Common myeloid progenitor, CD34-positive (primary cell): ENCODE measurements at regions not wholly inside any gene's neighbourhood (a gene's known extent, or its start where the extent isn't known, plus 50 kb on each side); places are given as distances from the start of the nearest gene placed in this dataset.

Experiments used
- CTCF ChIA-PET: fragments of 350-600 bp; sonication (Branson Sonifier 250); formaldehyde crosslinking; loops from one replicate; lab custom pipeline; 2021; ENCODE audit warnings: antibody characterized with exemption; lab: Charles Lee
- POLR2A ChIA-PET: fragments of 350-600 bp; sonication (Branson Sonifier 250); formaldehyde crosslinking; loops from one replicate; lab custom pipeline; 2021; ENCODE audit warnings: antibody characterized with exemption; lab: Charles Lee
- DNase-seq, 3 donors: peaks; one replicate each; pipeline versions ENCODE4 v3.0.0 to v3.0.0-alpha.2; 2013
- H3K27ac ChIP-seq, 2 experiments: 1 replicate in 1 of 2; 2 replicates in 1 of 2; pipeline ENCODE4 v1.7.0; 2013; ENCODE audit warnings: inconsistent platforms in 2 of 2, low read length in 2 of 2, mild to moderate bottlenecking in 2 of 2, low read depth in 1 of 2, moderate library complexity in 1 of 2; ENCODE audit not compliant: severe bottlenecking in 2 of 2, insufficient read depth in 1 of 2, poor library complexity in 1 of 2
- H3K27me3 ChIP-seq, 5 experiments: replicated peaks in 2 of 5; 1 replicate in 3 of 5; 2 replicates in 2 of 5; pipeline versions ENCODE4 v1.6.1 to v1.7.0; 2013; ENCODE audit warnings: low read length in 4 of 5, mild to moderate bottlenecking in 2 of 5, moderate library complexity in 2 of 5, inconsistent platforms in 1 of 5; ENCODE audit not compliant: insufficient read depth in 5 of 5, control insufficient read depth in 4 of 5
- H3K36me3 ChIP-seq, 4 experiments: 1 replicate in 2 of 4; 2 replicates in 2 of 4; pipeline versions ENCODE4 v1.6.1 to v1.7.0; 2013; ENCODE audit warnings: low read length in 3 of 4, control low read depth in 1 of 4, mild to moderate bottlenecking in 1 of 4; ENCODE audit not compliant: control insufficient read depth in 4 of 4, insufficient read depth in 4 of 4
- H3K4me1 ChIP-seq, 4 experiments: 1 replicate in 3 of 4; 2 replicates in 1 of 4; pipeline versions ENCODE4 v1.6.1 to v1.7.1; 2013; ENCODE audit warnings: low read length in 3 of 4, mild to moderate bottlenecking in 3 of 4, control low read depth in 1 of 4, inconsistent platforms in 1 of 4, moderate library complexity in 1 of 4; ENCODE audit not compliant: control insufficient read depth in 4 of 4, insufficient read depth in 4 of 4; ENCODE audit errors: control extremely low read depth in 1 of 4
- H3K4me3 ChIP-seq, 7 experiments: 1 replicate in 4 of 7; 2 replicates in 3 of 7; pipeline versions ENCODE4 v1.5.1 to v1.7.0; 2013; ENCODE audit warnings: mild to moderate bottlenecking in 7 of 7, low read length in 6 of 7, moderate library complexity in 6 of 7, inconsistent platforms in 2 of 7, low read depth in 2 of 7, control low read depth in 1 of 7; ENCODE audit not compliant: insufficient read depth in 4 of 7, control insufficient read depth in 1 of 7; ENCODE audit errors: extremely low read depth in 1 of 7
- H3K9me3 ChIP-seq, 5 experiments: 1 replicate in 4 of 5; 2 replicates in 1 of 5; pipeline versions ENCODE4 v1.6.1 to v1.7.1; 2013; ENCODE audit warnings: low read length in 4 of 5, mild to moderate bottlenecking in 2 of 5, inconsistent platforms in 1 of 5, low read depth in 1 of 5, moderate library complexity in 1 of 5; ENCODE audit not compliant: control insufficient read depth in 4 of 5, insufficient read depth in 2 of 5; ENCODE audit errors: control extremely low read depth in 1 of 5
- WGBS: methylation state at CpG from one replicate; pipeline ENCODE4 v1.1.5; 2013; ENCODE audit not compliant: insufficient coverage; 5-methylcytosine and 5-hydroxymethylcytosine counted together

DNA sequence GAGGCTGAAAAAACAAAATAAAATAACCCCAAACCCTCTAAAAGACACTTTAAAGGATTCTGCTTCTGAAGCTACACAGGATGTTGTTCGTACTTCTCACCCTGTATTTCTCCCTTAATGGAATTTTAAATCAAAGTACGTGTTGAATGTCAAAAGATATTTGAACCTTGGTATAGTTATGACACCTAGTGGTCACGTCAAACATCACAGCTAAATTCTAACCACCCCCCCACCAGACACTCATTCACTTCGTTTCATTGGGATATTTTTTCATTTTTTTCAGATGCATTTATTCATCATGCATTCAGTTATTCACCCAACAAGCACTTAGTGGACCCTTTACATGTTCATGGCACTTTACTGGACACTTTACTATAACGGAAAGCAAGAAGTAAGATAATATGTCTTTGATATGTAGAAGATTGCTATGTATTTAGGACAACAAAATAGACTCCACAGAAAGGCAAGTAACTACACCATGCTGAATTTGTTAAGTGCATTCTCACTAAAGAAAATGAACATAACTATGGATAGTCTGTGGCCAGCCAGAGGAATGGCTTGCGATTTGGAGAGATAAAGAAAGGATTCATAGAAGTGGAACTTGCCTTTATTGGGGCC, 62.5 kb upstream of the GPR174 start:
- no peak overlapping the region for H3K27ac ChIP-seq
- H3K36me3 ChIP-seq, result no peaks in the 10 kb centered on the region
- peaks cover 0 to 3% (median 0%) of the 10 kb centered on the region in 4 experiments for H3K4me1 ChIP-seq
- H3K4me3 ChIP-seq, result no peak overlapping the region
- DNase-seq, result peak; percentile 41 to 69 (median 56)
- no peaks in the 10 kb centered on the region for H3K27me3 ChIP-seq
- ChIA-PET POLR2A (no interaction called here), CTCF (interaction anchor here (0.7 to 3.4 kb wide), 8 partner anchors 10 to 528 kb away, joined by 3 to 9 read pairs (median 4); no protein-coding TSS in a partner anchor)
- WGBS, result 0% methylated on average over 2 of the region's 6 CpGs
- H3K9me3 ChIP-seq, result no peaks in the 10 kb centered on the region

DNA sequence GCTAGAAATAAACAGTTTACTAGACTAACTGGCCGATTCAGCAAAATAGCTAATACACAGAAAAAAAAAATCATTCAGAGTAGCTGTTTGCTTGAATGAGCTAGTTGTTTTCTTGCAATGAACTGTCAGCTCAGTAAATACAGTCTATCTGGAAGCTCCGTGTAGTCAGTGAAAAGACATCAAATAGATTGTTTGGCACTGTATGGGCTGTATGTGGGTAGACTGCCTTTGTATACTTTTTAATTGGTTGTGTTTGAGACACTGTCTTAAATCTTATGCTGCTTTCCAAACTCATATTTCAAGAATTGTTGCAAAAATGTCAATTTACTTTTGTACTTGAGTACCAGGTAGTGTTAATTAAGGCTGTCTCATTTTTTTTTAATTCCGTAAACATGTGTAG, 61.6 kb upstream of the GPR174 start:
- CTCF ChIA-PET, result interaction anchor here (0.7 to 1.7 kb wide), 3 partner anchors 59 to 962 kb away, joined by 3 read pairs; no protein-coding TSS in a partner anchor
- Histone ChIP-seq H3K36me3 (no peaks in the 10 kb centered on the region), H3K9me3 (no peaks in the 10 kb centered on the region), H3K4me1 (peaks cover 0 to 3% (median 0%) of the 10 kb centered on the region in 4 experiments), H3K27me3 (no peaks in the 10 kb centered on the region), H3K27ac (no peak overlapping the region), H3K4me3 (no peak overlapping the region)
- WGBS, result 86% methylated on average over 2 of the region's 3 CpGs
- DNase-seq, result no peak
- POLR2A ChIA-PET, result no interaction called here

DNA sequence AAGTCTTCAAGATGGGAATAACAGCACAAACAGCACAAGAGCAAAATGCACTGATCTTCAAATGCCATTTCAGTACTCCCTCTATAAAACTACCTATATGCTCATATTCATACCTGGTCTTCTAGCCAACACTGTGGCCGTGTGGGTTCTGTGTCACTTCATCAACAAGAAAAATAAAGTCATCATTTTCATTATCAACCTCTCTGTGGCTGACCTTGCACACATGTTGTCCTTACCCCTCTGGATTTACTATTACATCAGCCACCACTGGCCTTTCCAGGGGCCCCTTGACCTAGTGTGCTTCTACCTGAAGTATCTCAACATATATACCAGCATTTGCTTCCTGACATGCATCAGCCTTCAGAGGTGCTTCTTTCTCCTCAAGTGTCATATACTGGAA, 59.6 kb upstream of the GPR174 start:
- CTCF ChIA-PET, result no interaction called here
- Histone ChIP-seq H3K9me3 (no peaks in the 10 kb centered on the region), H3K27ac (no peak overlapping the region), H3K27me3 (no peaks in the 10 kb centered on the region), H3K4me1 (peaks cover 0 to 6% (median 0%) of the 10 kb centered on the region in 4 experiments), H3K4me3 (no peak overlapping the region), H3K36me3 (no peaks in the 10 kb centered on the region)
- no peak for DNase-seq
- 75% methylated on average over 1 of the region's 1 CpG for WGBS
- POLR2A ChIA-PET, result no interaction called here

DNA sequence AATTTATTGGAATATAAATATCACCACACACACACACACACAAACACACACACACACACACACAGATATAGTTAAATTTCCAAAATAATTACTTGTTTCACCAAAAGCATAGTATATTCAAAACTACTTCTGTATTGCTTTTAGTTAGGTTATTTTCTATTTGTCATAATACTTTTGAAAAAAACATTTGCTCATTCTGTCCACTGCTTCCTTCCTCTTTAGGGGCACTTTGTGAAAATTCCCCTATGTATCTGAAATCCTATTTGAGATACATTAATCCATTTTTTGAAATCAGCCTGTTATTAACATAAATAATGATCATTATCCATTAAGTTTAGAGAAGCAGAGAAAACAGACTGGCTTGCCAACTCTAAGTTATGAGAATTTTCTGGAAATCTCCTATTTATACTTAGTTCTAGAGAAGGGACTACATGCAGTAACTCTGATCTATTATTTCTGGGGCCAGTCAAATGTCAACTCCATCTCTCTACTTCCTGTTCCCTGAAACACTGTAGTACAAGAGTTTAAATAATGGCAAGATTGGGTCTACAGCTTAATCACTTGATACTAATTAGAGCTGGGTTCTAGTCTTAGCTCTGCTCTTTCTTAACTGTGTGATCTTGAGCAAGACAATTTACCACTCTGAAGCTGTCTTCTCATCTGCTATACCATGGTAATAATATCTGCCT, 54.4 kb upstream of the GPR174 start:
- H3K4me1 ChIP-seq, result peaks cover 0 to 3% (median 1%) of the 10 kb centered on the region in 4 experiments
- H3K27ac ChIP-seq, result no peak overlapping the region
- CTCF ChIA-PET, result interaction anchor here (0.8 kb wide), 2 partner anchors 180 to 517 kb away, joined by 3 to 4 read pairs; no protein-coding TSS in a partner anchor
- POLR2A ChIA-PET, result no interaction called here
- DNase-seq, result peak in 2 of 3 donors; percentile 29 to 31
- no peaks in the 10 kb centered on the region for H3K9me3 ChIP-seq
- no peak overlapping the region for H3K4me3 ChIP-seq
- no peaks in the 10 kb centered on the region for H3K27me3 ChIP-seq
- H3K36me3 ChIP-seq, result no peaks in the 10 kb centered on the region

DNA sequence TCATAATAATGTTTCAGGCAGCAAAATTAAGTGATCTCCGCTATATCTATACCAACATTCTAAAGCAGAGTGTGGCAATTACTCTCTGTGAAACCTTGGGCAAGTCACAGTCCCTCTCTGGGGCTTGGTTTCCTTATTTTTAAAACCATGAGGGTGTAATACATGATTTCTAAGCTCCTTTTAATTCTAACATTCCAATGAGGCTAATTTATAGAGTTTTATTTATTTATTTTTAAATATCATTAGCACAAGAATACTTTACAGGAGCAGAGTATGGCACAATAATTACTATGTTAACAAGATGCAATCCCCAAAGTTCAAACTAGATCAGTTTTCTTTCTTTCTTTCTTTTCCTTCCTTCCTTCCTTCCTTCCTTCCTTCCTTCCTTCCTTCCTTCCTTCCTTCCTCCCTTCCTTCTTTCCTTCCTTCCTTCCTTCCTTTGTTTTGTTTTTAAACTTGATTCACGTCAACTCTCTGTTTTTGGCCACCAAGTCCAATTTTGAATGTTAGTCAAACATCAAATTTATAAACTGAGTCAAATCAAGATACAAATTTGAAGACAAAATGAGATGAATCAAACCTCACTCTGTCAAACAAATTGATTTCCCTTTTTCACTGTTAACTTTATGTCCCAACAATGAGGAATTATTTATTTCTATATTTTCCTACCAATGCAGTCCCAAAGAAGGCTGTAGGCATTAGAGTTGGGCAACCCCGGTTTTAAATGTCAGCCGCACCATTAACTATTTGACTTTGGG, 50.2 kb upstream of the GPR174 start:
- Histone ChIP-seq H3K36me3 (no peaks in the 10 kb centered on the region), H3K4me1 (peaks cover 10 to 14% (median 11%) of the 10 kb centered on the region in 4 experiments), H3K27me3 (peaks cover 0 to 5% (median 0%) of the 10 kb centered on the region in 5 experiments), H3K27ac (no peak overlapping the region), H3K4me3 (no peak overlapping the region), H3K9me3 (no peaks in the 10 kb centered on the region)
- 83% methylated on average over 3 of the region's 4 CpGs for WGBS
- DNase-seq, result no peak
- ChIA-PET POLR2A (no interaction called here), CTCF (no interaction called here)
